HG03095 (cell line): ENCODE measurements at regions not wholly inside any gene's neighbourhood (a gene's known extent, or its start where the extent isn't known, plus 50 kb on each side); places are given as distances from the start of the nearest gene placed in this dataset.
"Not testable (repeated sequence)": the region's sequence is repeated elsewhere in the genome, so short reads cannot be mapped to it uniquely, and the experiment has no call there.

ENCODE experiments used
- ATAC-seq: cut with Tn5 transposase; IDR thresholded peaks from one replicate; pipeline ENCODE4 v1.9.1; 2021; ENCODE audit warnings: moderate library complexity; ENCODE audit not compliant: unreplicated experiment

DNA sequence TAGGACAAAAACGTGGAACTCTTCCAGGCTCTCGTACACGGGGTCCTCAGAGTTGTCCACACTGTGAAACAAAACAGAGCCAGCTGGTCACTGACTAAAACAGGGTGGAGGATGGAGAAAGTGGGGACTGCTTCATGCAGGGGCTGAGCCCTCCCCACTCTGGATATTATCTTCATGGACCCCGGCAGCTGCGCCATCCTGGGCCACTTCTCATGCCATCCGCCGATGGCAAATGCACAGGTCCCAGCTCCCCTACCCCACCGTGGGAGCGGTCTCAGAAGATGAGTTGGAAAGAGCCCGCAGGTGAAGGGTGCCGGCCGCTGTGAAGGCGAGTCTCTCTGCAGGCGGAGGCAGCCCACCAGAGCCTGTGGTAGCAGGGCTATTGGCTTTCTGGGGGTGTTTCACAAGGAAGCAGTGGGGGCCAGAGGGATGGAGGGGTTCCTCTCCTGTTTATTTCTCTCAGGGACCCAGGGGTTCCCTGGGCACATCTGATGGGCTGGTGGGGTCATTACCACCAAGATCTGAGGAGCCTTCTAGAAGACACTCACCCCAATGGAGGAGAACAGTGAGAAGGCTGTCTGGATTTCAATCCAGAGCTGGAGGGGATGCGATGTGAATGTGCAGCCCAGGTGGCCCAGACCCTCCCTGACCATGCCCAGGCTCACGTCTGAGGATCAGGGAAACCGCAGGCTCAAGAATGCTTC is 177.3 kb downstream of the KLF13 start:
- no peak for ATAC-seq

DNA sequence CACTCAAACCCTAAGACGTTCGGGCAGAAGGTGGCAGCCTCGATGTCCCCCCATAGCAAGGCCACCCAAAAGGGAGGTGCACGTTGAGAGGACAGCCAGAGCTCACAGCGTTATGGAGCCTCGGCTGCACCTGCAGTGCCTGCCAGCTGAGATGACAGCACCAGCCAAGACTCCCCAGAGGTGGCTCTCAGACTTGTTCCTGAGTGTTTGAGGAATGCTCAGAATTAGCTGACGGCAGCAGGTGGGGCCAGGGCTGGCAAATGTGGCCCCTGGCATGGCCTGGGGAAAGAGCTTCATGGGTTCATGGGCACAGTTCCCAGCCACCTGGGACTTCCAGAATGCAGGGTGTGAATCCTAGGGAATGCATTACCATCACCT is 177.8 kb downstream of the KLF13 start:
- ATAC-seq: no peak

DNA sequence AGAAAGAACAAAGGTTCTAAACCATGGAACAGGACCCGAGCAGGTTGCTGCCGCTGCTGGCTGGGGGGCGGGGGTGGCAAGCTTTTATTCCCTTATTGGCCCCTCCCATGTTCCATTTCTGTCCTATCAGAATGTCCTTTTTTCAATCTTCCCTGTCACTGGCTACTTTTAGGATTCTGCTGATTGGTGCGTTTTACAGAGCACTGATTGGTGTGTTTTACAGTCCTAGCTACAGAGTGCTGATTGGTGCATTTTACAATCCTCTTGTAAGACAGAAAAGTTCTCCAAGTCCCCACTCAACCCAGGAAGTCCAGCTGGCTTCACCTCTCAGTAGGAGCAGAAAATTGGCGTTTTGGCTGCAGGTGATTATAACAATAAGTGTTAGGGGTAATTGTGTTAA is 180.9 kb downstream of the KLF13 start:
- not testable (repeated sequence) for ATAC-seq

DNA sequence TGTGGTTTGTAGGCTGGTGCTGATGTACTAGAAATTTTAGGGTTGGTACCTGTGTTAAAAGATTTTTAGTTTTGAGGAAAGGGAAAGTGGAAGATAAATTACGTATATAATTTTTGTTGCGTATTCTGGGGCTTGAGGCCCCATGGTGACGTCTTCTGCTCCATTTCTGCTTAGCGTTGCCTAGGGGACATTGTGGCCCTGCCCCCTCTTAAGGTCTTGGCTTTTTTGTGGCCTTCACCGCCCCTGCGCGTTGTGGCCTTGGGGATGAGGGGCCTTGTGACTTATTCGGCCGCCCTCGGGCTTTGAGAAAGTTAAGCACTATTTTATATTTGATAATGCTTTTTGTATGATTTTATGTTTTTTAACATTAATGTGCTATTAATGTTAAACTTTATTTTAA is 182.0 kb downstream of the KLF13 start:
- no peak for ATAC-seq

DNA sequence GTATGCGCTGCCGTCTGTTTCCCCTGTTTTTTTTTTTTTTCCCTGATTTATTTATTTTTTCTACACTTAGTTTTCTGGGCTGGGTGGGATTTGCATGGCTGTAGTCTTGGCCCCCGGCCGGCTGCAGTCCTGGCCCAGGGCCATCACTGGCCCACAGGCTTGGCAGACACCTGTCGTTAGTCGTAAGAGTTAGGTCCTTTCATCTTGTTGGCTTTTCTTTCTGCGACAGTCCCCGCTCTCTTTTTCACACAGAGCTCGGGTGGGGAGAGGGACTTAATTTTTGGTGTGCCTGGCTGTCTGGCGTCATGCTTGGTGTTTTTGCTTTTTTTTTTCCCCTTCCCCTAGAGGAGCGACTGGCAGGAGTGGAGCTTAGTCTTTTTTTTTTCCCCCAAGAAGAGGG is 183.4 kb downstream of the KLF13 start:
- no peak for ATAC-seq

DNA sequence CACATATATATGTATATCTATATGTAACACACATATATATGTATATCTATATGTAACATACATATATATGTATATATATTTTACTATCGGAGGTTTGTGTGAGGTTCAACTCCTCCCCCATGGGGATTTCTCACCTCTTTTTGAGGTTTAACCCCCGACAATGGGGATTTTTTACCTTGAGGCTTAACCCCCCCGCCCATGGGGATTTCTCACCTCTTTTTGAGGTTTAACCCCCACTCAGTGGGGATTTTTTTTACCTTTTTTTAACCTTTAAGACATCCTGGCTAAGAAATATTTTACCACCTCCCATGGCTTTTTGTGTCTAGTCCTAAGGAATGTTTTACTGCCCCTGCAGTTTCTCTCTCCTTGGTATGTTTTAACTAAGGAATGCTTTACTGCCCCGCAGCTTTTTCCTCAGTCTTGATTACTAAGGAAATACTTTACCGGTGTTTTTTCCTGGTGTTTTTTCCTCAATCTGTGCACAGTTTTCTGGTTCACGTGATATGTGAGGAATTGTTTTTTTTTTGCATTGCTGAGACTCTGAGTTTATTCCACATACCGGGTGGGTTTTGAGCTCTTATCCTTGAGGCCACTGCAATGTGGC is 185.2 kb downstream of the KLF13 start:
- ATAC-seq: no peak

DNA sequence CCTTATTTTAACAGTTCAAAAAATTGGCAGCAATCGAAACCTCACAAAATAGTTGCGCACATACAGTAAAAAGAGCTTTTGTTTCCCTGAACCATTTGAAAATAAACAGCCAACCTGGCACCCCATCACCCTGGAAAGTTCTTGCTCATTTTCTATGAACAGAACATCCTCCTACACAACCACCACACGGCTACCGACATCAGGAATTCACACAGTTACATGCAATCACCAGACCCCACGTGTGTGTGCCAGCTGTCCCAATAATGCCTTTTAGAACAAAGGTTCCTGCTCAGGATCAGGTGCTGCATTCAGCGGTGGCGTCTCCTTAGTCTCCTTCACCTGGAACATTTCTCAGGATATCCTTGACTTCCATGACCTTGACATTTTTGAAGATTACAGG is 186.5 kb downstream of the KLF13 start:
- ATAC-seq: no peak

DNA sequence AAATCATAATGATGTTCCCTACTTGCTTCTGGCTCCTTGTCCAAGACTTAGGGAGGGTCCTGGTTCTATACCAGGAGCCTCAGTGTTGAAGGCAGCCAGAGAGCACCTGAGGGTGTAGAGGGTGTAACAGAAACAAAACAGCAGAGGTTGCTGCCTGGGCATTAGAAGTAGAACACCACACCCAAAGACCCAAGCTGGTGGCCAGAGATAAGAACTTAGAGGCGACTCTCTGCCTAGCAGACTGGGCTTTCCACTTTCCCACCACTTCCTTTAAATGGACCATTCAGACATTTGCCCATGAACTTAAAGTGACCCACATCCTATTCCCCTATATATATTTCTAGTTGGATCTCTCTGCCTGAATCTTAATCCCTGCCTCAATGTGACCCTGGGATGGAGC is 189.8 kb downstream of the KLF13 start:
- no peak for ATAC-seq

DNA sequence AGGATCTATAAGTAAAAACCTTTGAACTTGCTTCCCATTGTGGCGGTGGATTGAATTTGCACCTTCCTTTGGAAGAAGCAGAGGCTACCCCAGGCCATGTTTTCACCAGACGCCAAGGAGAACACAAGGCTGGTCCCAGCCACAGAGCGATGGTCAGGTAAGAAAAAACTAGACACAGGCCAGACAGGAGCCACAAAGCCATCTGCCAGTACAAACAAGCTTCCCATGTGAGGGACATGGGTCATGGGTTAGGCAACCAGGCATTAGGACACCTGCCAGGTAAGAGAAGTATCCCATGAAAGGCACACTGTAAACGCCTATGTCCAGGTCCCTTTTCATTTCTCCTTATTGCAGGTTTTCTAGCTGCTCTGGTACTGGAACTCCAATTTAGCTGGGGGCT is 190.2 kb downstream of the KLF13 start:
- no peak for ATAC-seq

DNA sequence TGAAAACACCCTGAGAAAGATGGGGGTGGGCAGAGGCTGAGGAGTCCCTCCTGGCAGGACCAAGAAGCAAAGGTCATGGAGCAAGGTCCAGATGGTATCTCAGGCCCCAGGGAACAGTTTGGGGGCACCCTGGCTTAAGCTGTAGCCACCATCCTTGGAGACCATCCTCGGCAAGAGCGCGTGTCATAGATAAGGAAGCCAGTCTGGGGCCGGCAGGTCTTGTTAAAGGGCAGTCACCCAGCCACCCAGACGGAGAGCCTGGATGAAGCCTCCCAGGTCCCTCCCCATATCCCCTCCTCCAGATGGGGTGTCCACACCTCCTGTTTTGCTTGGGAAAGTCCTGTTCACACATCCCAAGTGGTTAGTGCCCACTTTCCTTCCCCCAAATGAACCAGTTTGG is 191.1 kb downstream of the KLF13 start:
- ATAC-seq: no peak

DNA sequence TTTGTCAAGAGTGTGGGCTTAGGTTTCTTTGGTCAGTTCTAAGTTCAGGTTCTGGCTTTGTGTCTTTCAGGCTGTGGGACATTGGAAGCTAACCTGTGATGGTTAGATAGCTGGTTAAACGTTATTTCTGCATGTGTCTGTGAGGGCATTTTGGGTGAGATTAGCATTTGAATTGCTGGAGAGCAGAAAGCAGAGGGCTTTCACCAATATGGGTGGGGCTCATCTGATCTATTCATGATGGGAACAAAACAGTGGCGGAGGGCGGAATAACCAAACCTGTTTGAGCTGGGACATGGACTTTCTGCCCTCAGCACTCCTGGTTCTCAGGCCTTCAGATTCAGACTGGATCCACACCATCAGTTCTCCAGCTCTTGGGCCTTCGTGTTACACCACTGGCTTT is 195.4 kb downstream of the KLF13 start:
- ATAC-seq: no peak

DNA sequence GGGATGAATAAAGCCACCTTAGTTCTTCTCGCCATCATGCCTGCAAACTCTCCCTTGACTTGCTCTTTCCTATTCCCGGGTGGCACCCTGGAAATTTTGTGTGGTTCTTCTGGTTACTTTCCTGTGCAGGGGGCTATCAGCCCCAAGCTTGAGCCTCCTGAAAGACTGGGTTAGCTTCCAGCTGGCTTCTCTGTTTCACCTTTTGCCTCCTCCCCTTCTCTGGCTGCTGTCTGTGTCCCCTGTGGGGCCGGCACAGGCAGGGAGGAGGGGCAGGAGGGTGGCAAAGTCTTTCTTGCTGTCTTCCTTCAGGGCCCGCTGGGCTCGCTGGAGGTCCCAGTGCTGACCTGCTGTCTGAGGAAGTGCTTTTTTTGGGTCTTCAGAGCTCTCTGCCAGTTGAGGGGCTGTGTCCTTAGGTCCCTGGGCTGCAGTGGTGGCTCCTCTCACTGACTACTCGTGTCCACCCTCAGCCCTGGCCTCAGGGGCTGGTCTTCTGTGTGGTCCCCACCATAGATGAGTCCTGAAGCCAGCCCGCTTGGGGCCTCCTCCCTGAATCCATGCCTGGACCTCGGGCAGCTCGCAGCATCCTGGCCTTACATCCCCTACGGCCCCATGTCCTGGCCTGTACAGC is 196.5 kb downstream of the KLF13 start:
- ATAC-seq: no peak

DNA sequence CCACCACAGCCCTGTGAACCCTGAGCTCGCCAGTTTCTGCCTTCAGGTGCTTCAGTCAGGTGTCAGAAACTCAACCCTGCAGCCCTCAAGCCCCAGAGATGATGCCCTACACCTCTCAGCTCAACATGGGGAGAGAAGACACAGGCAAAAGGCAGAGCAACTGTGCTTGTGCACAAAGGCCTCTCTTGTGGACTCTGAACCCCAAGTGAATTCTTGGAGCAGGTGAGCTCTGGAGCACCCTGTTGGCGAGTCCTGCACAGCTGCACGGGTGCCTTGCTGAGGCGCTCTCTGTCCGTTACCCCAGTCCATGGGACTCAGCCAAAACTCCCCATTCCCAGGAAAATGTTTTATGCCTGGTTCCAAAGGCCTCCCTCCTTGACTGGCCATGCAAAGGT is 197.0 kb downstream of the KLF13 start:
- ATAC-seq: no peak

DNA sequence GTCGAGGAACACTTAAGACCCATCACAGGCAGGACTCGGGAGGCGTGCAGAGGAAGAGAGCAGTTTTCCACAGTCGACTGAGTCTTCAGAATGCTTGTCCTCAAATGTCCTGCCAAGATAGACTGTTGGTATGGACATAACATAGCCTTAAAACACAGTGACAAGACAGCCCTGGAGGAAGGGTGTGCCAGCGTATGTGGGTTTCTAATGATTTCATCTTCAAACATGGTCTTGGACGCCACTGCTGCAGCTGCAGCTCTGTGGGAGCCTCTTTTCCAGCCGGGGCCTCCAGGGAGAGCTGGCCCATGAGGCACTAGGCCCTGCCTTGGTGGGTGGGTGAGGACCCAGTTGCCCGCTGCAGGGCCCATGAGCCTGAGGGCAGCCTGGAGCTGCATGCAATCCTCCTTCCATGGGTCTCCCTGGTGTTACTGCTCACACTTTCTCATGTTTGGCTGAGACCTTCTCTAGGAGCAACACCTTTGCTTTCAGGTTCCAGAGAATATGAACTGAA is 198.6 kb downstream of the KLF13 start:
- no peak for ATAC-seq

DNA sequence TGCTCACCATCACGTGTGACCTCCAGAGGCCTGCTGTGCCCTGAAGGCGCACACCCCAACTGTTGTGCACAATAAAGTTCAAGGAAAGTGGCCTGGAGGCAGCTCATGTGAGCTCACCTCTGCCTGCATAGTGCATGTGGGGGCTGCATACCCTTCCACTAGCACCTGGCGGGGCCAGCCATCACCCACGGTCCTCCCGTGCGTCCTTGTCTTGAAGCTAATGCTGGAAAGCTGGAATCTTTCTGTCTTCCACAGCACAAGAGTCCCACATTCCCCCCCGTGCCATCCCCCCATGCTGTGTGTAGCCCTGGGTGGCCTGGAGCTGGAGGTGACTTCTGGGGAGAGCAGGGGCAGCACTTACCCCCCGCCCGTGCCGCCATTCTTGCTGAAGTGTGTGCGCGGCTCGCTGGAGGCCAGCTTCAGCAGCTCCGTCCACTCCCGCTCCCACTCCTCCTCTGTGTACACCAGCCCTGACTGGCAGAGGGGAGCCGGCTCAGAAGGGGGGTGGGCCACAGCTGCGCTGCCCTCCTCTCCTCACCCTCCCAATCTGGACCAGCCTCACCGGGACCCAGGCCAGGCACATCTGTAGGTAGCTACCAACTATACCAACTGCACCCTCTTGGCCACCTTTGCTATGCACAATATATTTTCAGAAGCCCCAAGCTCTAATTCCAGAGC is 199.5 kb downstream of the KLF13 start:
- no peak for ATAC-seq

DNA sequence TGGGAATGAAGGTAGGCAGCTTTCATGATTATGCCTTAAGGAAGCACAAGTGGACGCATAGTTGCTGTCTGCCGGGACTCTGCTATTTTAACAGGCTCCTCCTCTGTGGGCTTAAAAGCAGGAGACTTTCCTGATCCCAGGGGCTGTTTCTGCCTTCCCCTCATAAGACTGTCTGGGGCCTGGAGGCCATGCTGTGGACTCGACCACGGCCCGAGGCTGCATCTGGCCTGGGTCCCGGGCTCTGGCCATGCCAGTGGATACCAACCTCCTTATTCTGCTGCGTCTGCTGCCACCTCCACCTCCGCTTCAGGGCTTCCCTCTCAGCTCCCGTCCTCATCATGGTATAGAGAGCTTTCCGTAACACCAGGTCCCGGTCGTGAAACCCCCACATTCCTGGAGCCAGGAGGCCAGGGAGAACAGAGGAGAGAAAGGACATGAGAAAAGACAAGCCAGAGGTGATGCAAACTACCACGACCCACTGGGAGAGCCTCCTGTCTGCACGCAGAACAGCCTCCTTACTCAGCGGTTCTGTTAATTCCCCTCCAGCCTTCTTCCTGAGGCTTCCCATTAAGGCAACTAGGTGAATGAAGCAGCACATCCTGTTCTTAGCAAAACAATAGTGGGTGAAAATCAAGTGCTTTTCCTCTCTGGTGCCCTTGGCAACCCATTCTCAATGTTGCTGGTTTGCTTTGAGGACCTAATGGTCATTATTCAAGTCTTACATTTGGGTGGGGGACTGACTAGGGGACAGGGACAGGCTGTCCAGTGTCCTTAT is 200.5 kb downstream of the KLF13 start:
- ATAC-seq: no peak

DNA sequence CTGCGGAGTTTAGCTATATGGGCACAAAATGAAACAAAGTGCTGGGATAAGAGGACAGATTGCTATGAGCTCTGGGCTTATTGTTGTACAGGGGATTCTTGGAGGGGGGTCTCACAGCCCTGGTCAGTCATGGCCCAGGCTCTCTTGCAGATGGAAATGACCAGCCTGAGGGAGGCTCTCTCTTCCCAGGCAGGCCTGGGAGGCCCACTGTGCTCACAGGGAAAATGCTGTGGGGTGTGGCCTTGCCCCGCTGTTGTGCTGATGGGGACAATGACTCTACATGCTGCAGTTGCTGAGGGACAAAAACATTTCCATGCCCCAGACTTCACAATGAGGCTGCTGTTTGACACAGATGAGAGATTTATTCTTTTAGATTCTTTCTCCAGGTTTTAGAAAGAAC is 202.2 kb downstream of the KLF13 start:
- ATAC-seq: no peak

DNA sequence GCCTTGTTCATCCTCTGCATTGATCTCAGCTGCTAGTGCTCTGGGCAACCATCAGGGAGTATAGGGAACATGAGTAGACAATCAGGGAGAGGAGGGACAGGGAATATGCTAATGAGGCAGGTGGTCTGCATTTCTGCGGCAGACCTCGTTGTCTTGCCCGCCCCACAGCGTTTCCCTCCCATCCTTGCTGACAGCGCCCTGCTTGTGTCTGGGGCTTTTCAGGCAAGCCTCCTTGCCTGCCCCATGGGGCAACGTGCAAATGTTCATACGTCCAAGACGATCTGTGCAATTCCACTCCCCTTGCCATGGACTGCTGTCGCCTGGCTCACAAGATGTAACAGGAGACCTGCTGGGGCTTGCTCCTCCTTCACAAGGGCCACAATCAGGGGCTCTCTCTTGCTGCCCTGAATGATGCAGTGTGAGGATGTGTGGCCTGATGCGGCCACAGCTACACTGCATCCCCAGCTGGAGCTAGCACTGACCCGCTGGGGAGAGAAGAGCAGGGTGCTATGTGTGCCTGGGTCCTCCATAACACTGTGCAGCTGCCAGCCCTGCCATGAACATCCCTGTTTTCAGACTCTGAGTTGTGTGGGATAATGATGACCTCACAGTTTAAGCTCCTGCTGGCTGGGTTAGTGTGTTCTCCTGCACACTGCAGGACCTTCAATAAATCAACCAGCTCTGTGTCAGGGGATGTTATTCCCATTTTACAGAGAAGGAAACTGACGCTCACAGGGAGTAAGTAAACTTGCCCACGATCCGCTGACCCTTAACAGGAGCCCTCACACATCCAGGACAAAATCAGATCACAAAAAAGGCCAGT is 211.3 kb downstream of the KLF13 start:
- ATAC-seq: no peak

DNA sequence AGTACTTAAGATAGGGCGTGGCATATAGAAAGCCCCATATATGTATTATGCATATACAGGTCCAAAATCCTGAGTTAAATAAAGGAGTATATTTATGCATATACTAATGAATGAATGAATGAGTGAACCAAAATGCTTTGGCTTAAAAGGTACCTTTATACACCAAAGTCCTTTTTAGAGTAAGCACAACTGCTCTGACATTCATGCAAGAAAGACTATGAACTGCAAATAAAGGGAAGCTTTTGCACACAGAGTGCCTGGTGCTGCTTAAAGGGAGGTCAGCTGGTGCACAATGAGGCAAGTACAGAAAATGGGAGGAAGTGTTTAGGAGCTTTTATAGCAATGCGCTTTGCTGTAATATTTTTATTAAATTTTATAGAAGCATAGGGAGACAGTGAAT is 214.0 kb downstream of the KLF13 start:
- ATAC-seq: no peak

DNA sequence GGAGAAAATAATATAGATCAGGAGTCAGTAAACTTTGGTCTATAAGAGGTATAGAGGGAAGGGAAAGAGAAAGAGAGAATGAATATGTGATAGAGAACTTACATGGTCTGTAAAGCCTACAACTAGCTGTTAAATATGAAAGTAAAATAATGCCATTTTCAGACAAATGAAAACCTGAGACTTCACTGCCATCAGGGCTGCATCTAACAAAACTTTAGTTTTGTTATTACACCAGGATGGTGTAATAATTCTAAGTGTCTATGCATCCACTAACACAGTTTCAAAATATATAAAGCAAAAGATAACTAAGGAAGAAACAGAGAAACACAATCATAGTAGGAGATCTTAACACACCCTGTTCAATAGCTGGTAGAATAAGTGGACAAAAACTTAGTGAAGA is 217.7 kb downstream of the KLF13 start:
- ATAC-seq: no peak
